ENCODE measurements at regions not wholly inside any gene's neighbourhood (a gene's known extent, or its start where the extent isn't known, plus 50 kb on each side); places are given as distances from the start of the nearest gene placed in this dataset.
A peak's percentile ranks its signal among the peaks of the same experiment; 100 is the strongest.
"Not testable (repeated sequence)": the region's sequence is repeated elsewhere in the genome, so short reads cannot be mapped to it uniquely, and the experiment has no call there.

- DNase-seq (ENCODE audit: low spot score) = peak; percentile 3
Measured at GRCh38 chr2:154507186-154507585, 191.3 kb upstream of the KCNJ3 start.

- DNase-seq (ENCODE audit: low spot score) = no peak
Measured at GRCh38 chr2:154518872-154519271, 179.6 kb upstream of the KCNJ3 start.

GRCh38 chr2:154520951-154521350, 177.5 kb upstream of the KCNJ3 start:
- not testable (repeated sequence) for DNase-seq (ENCODE audit: low spot score)

- DNase-seq (ENCODE audit: low spot score) = no peak
Measured at GRCh38 chr2:154526234-154526633, 172.3 kb upstream of the KCNJ3 start.

GRCh38 chr2:154527962-154528361, 170.5 kb upstream of the KCNJ3 start:
- DNase-seq (ENCODE audit: low spot score) = no peak

GRCh38 chr2:154532004-154532403, 166.5 kb upstream of the KCNJ3 start:
- no peak for DNase-seq (ENCODE audit: low spot score)

GRCh38 chr2:154532763-154533162, 165.7 kb upstream of the KCNJ3 start:
- no peak for DNase-seq (ENCODE audit: low spot score)

- no peak for DNase-seq (ENCODE audit: low spot score)
Measured at GRCh38 chr2:154533300-154533940, 165.1 kb upstream of the KCNJ3 start.

- DNase-seq (ENCODE audit: low spot score) = no peak
Measured at GRCh38 chr2:154537024-154537423, 161.5 kb upstream of the KCNJ3 start.

- no peak for DNase-seq (ENCODE audit: low spot score)
Measured at GRCh38 chr2:154537843-154538450, 160.5 kb upstream of the KCNJ3 start.

GRCh38 chr2:154546341-154546740, 152.2 kb upstream of the KCNJ3 start:
- no peak for DNase-seq (ENCODE audit: low spot score)

- no peak for DNase-seq (ENCODE audit: low spot score)
Measured at GRCh38 chr2:154549869-154550268, 148.6 kb upstream of the KCNJ3 start.

GRCh38 chr2:154551649-154552048, 146.8 kb upstream of the KCNJ3 start:
- no peak for DNase-seq (ENCODE audit: low spot score)

- DNase-seq (ENCODE audit: low spot score) = no peak
Measured at GRCh38 chr2:154554046-154554445, 144.4 kb upstream of the KCNJ3 start.

- DNase-seq (ENCODE audit: low spot score) = no peak
Measured at GRCh38 chr2:154555710-154556109, 142.8 kb upstream of the KCNJ3 start.

GRCh38 chr2:154556146-154556545, 142.3 kb upstream of the KCNJ3 start:
- DNase-seq (ENCODE audit: low spot score) = no peak

- no peak for DNase-seq (ENCODE audit: low spot score)
Measured at GRCh38 chr2:154556607-154557006, 141.9 kb upstream of the KCNJ3 start.

GRCh38 chr2:154557906-154558305, 140.6 kb upstream of the KCNJ3 start:
- no peak for DNase-seq (ENCODE audit: low spot score)

GRCh38 chr2:154565433-154565832, 133.1 kb upstream of the KCNJ3 start:
- DNase-seq (ENCODE audit: low spot score) = no peak

- no peak for DNase-seq (ENCODE audit: low spot score)
Measured at GRCh38 chr2:154568413-154568812, 130.1 kb upstream of the KCNJ3 start.

- DNase-seq (ENCODE audit: low spot score) = no peak
Measured at GRCh38 chr2:154570501-154570900, 128.0 kb upstream of the KCNJ3 start.

- not testable (repeated sequence) for DNase-seq (ENCODE audit: low spot score)
Measured at GRCh38 chr2:154576699-154577098, 121.8 kb upstream of the KCNJ3 start.

GRCh38 chr2:154577390-154577789, 121.1 kb upstream of the KCNJ3 start:
- DNase-seq (ENCODE audit: low spot score) = no peak

GRCh38 chr2:154580767-154581166, 117.7 kb upstream of the KCNJ3 start:
- no peak for DNase-seq (ENCODE audit: low spot score)
